Suppressor macrophage treated with lipopolysaccharide for 1 hour (primary cell): ENCODE measurements at regions not wholly inside any gene's neighbourhood (a gene's known extent, or its start where the extent isn't known, plus 50 kb on each side); places are given as distances from the start of the nearest gene placed in this dataset.
"Not testable (repeated sequence)": the region's sequence is repeated elsewhere in the genome, so short reads cannot be mapped to it uniquely, and the experiment has no call there.

Source experiments
- DNase-seq, 3 donors: peaks; one replicate each; pipeline ENCODE4 v3.0.0-alpha.2; 2020 to 2022

GRCh38 chr17:70888324-70888723, 719.0 kb downstream of the KCNJ2 start:
- DNase-seq: no peak

GRCh38 chr17:70891306-70891705, 722.0 kb downstream of the KCNJ2 start:
- DNase-seq: no peak

DNA sequence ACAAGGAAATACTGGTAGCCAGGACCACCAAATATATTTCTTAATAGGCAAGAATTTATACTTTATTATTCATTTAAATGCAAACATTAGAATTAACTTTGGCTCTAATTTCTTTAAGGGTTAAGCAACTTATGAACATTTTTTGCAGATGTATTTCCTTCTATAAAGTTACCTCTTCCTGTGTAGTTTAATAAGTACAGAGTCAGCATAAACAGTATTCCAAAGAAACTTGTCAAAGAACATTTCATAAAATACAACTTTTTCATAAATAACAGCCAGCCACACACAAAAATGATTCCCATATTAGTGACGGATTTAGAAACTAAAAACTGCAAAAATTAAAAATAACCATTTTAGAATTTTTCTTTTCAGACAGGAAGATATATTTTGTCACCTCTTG, 723.2 kb downstream of the KCNJ2 start:
- DNase-seq: no peak

- no peak for DNase-seq
Measured at GRCh38 chr17:70896843-70897242, 727.5 kb downstream of the KCNJ2 start.

GRCh38 chr17:70897446-70897845, 728.1 kb downstream of the KCNJ2 start:
- no peak for DNase-seq

GRCh38 chr17:70901870-70902269, 732.5 kb downstream of the KCNJ2 start:
- no peak for DNase-seq

DNA sequence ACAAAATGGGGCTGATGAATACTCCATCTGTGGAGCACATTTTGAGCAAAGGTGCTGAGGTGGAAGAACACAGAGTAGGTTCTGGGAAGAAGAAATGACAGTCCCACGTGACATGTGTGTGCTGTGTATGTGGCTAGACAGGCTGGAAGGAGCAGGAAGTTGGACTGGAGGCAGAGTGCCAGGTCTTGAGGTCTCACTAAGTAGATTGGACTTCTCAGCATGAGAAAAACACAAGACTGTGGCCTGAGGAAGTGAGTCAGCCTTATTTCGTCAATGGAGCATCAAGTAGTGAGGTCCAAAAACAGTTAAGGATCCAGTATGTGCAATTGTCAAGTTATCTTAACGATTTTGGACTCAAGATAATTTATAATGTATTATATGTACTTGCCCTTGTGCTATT, 736.5 kb downstream of the KCNJ2 start:
- DNase-seq: peak in 1 of 3 donors; percentile 12

GRCh38 chr17:70906808-70907207, 737.5 kb downstream of the KCNJ2 start:
- DNase-seq: no peak

GRCh38 chr17:70912716-70913485, 743.6 kb downstream of the KCNJ2 start:
- DNase-seq: no peak

DNA sequence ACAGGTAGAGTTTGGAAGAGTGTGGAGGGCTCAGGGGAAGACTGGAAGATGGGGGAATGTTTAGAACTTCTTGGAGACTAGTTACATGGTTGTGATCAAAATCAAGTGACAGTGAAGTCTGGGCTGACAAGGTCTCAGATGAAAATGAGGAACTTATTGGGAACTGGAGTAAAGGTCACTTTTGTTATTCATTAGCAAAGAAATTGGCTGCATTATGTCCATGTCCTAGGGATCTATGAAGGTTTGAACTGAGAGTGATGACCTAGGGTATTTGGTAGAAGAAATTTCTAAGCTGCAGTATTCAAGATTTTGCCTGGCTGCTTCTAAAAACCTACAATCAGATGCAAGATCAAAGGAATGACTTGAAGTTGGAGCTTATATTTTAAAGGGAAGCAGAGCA, 747.1 kb downstream of the KCNJ2 start:
- DNase-seq: no peak

DNA sequence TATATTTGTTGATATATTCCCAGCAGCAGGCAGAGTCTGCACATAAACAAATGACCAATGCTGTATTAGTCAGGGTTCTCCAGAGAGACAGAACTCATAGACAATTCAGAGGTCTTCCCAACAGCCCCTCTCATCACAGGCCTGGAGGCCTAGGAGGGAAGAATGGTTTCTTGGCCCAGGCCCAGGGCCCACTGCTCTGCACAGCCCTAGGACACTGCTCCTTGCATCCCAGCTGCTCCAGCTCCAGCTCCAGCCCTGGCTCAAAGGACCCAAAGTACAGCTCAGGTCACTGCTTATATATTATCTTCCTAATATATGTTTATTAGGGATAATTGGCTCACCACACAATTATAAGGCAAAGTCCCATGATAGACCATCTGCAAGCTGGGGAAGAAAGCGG, 749.9 kb downstream of the KCNJ2 start:
- no peak for DNase-seq

- no peak for DNase-seq
Measured at GRCh38 chr17:70920416-70920815, 751.1 kb downstream of the KCNJ2 start.

DNA sequence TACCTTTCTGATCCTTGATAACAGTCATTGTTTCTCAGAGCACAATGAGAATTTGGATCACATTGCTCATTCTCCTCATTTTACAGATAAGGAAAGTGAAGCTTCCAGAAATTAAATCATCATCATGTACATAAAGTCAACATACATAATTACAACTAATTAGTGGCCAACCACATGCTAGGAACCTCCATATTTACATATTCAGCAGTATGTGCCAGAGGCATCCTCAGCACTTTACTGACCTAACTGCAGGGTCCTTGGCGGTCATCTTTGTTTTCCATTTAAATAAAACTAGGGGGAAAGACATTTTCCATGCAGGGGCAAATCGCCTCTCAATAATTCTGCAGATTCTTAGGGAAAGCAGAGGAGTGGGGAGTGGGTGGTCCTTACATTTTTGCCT, 752.9 kb downstream of the KCNJ2 start:
- DNase-seq: no peak

GRCh38 chr17:70924776-70925175, 755.4 kb downstream of the KCNJ2 start:
- DNase-seq: no peak

- DNase-seq: no peak
Measured at GRCh38 chr17:70929226-70929625, 759.9 kb downstream of the KCNJ2 start.

- no peak for DNase-seq
Measured at GRCh38 chr17:70934231-70934630, 764.9 kb downstream of the KCNJ2 start.

DNA sequence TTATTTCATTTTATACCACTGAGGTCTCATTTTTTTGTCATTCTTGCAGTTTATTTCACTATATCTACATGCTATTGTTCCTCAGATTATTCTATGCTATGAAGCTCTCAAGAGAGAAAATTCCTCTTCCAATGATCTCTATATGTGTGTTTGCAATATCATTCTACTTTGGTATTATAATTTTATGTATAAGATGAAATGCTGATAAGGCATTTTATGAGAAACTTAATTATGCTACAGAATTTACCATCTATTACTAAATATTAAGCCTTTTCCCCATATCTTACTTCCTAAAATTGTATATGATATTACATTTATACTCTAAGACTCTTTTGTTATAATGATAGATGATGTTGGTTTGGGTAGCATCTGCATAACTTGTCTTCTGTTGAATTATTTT, 765.5 kb downstream of the KCNJ2 start:
- no peak for DNase-seq

- no peak for DNase-seq
Measured at GRCh38 chr17:70936724-70937123, 767.4 kb downstream of the KCNJ2 start.

- no peak for DNase-seq
Measured at GRCh38 chr17:70938336-70938735, 769.0 kb downstream of the KCNJ2 start.

- no peak for DNase-seq
Measured at GRCh38 chr17:70945386-70945785, 776.1 kb downstream of the KCNJ2 start.

GRCh38 chr17:70947215-70947614, 777.9 kb downstream of the KCNJ2 start:
- no peak for DNase-seq

DNA sequence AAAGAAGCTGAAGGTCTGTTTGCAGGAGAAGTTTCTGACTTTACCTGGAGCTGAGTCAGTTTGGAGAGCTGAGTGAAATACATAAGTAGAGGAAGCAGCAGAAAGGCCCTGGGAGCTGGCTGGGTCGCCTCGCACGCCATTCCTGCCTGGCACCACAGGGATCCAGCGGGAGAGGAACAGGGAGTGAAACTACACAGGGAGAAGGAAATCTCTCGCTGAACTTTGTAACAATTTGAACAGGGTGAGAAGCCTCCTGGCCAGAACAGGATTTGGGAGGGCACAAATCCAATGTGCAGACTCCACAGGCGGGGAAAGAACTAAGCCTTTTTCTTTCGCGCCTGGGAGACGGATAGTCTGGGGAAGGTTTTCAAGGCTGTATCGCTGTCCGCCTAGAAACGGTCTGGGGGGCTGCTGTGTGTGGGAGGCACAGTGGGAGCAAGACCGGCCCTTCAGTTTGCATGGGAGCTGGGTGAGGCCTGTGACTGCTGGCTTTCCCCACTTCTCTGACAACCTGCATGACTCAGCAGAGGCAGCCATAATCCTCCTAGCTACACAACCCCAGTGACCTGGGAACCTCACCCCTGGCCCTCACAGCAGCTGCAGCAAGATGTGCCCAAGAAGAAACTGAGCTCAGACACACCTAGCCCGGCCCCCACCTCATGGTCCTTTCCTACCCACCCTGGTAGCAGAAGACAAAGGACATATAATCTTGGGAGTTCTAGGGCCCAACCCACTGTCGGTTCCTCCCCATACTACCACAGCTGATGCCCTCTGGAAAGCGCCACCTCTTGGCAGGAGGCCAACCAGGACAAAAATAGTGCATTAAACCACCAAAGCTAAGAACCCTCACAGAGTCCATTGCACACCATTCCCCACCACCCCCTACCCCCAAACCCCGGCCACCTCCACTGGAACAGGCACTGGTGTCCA, 778.6 kb downstream of the KCNJ2 start:
- no peak for DNase-seq

- not testable (repeated sequence) for DNase-seq
Measured at GRCh38 chr17:70953140-70953539, 783.8 kb downstream of the KCNJ2 start.

GRCh38 chr17:70955441-70955840, 786.1 kb downstream of the KCNJ2 start:
- no peak for DNase-seq
